ENCODE measurements at regions not wholly inside any gene's neighbourhood (a gene's known extent, or its start where the extent isn't known, plus 50 kb on each side); places are given as distances from the start of the nearest gene placed in this dataset.

DNA sequence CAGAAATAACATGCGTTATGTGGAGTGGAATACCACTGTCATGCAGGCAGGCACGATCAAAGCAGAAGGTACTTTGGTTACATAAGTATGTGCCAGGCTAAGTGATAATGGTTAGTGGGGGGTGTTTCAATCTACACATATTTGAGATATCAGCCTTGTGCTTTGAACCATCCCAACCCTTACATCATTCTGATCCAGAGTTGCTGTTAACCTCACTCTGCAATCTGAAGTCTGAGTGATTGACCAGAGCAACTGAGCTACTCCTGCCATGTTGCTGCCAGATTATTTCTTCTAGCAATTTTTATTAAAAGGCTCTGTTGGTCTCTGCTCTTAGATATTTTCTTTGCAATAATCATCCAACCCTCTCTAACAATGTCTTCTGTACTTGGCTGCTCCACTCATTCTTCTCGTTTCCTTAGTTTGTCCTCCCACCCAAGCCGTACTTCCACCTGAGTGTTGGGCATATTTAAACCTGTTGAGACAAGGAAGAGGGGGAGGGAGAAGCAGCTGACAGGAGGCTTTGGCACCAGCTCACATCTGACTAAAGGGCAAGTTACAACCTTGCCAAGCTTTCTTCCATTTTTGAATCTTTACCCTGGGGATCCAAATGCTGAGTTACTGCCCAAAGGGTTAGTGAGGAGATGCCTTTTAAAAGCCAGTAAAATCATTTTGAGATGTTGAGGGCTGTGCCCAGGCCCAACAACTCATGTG, 114.1 kb upstream of the SESN3 start:
- TF ChIP-seq, protein P1, sequence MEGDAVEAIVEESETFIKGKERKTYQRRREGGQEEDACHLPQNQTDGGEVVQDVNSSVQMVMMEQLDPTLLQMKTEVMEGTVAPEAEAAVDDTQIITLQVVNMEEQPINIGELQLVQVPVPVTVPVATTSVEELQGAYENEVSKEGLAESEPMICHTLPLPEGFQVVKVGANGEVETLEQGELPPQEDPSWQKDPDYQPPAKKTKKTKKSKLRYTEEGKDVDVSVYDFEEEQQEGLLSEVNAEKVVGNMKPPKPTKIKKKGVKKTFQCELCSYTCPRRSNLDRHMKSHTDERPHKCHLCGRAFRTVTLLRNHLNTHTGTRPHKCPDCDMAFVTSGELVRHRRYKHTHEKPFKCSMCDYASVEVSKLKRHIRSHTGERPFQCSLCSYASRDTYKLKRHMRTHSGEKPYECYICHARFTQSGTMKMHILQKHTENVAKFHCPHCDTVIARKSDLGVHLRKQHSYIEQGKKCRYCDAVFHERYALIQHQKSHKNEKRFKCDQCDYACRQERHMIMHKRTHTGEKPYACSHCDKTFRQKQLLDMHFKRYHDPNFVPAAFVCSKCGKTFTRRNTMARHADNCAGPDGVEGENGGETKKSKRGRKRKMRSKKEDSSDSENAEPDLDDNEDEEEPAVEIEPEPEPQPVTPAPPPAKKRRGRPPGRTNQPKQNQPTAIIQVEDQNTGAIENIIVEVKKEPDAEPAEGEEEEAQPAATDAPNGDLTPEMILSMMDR (IDR thresholded peaks at IDR 0.05; ENCODE audit: low read depth, low read length): no peak
- no peak for TF ChIP-seq EZH2phosphoT487 (IDR thresholded peaks at IDR 0.05; ENCODE audit: low read depth)

Measured in OCI-LY3 (cell line).